ENCODE measurements at regions not wholly inside any gene's neighbourhood (a gene's known extent, or its start where the extent isn't known, plus 50 kb on each side); places are given as distances from the start of the nearest gene placed in this dataset.

DNA sequence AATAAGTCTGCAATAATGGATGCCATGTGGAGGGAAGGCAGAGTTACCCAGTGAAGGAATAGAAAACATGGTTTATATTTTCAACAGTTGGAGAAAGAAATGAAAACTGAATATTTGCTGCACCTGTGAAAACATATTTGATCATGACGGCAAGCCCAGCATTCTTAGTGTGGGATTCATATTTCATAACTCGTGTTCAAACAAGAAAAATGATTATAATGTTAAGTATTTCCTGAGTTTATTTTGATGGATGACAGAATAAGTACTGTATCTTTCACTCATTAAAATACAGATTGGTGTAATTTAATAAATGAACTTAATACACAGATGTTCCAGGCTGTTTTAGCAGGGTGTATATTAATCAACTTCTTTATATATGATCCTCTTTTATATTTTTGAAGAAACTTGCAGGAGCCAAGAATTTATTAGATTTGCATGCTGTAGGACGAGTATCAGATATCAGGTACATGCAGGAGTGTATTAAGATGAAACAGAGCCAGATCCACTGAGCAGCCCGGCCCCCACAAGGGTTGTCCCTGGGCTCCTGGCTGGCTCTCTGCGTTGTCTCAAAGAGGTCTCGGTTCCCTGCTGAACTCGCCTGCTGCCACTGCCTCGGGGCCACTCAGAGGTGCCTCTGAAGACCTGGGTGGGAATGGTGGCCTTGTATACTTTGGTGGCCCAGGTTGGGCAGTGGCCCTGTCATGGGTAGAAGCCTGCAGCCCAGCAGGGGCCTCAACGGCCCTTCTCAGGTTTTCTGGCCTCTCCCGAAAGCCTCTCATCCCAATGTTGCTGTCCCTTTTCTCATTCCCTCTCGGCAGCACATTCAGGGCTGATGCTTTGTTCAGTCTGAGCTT lies 95.0 kb upstream of the LDAH start:
- Histone ChIP-seq H3K9me3 (replicated peaks) (no peaks in the 10 kb centered on the region), H3K4me1 (peaks cover 7% of the 10 kb centered on the region), H3K36me3 (no peaks in the 10 kb centered on the region), H3K27ac (replicated peaks) (no peak overlapping the region), H3K27me3 (ENCODE audit: low read depth) (peaks cover 59% of the 10 kb centered on the region), H3K4me3 (no peak overlapping the region)
- intact Hi-C loops (cut with micrococcal nuclease) = no loop called here
- TF ChIP-seq, protein P1, sequence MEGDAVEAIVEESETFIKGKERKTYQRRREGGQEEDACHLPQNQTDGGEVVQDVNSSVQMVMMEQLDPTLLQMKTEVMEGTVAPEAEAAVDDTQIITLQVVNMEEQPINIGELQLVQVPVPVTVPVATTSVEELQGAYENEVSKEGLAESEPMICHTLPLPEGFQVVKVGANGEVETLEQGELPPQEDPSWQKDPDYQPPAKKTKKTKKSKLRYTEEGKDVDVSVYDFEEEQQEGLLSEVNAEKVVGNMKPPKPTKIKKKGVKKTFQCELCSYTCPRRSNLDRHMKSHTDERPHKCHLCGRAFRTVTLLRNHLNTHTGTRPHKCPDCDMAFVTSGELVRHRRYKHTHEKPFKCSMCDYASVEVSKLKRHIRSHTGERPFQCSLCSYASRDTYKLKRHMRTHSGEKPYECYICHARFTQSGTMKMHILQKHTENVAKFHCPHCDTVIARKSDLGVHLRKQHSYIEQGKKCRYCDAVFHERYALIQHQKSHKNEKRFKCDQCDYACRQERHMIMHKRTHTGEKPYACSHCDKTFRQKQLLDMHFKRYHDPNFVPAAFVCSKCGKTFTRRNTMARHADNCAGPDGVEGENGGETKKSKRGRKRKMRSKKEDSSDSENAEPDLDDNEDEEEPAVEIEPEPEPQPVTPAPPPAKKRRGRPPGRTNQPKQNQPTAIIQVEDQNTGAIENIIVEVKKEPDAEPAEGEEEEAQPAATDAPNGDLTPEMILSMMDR (IDR thresholded peaks at IDR 0.05; ENCODE audit: borderline replicate concordance) = no peak
- DNase-seq = no peak

DNA sequence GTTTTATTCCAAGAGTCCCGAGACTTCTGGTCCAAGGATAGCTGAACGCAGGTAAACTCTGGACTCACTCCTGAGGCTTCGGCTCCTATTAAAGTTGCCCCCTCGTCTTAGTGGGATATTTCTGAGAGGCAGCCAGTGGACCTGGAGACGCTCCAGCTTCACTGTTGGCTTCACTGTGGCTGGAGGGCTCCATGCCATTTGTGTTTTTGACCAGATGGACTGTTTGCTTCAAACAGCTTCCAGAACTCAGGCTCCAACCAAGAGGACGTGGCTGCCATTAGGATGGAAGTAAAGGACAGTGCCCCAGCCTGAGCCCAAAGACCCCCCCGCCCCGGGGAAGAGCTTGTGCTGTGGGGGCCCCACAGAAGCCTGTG lies 94.4 kb upstream of the LDAH start:
- Histone ChIP-seq H3K4me3 (no peak overlapping the region), H3K27ac (replicated peaks) (no peak overlapping the region), H3K36me3 (no peaks in the 10 kb centered on the region), H3K27me3 (ENCODE audit: low read depth) (peaks cover 61% of the 10 kb centered on the region), H3K9me3 (replicated peaks) (no peaks in the 10 kb centered on the region), H3K4me1 (peaks cover 7% of the 10 kb centered on the region)
- intact Hi-C loops (cut with micrococcal nuclease) = no loop called here
- TF ChIP-seq, protein P1 (IDR thresholded peaks at IDR 0.05; ENCODE audit: borderline replicate concordance) = no peak
- DNase-seq = no peak

DNA sequence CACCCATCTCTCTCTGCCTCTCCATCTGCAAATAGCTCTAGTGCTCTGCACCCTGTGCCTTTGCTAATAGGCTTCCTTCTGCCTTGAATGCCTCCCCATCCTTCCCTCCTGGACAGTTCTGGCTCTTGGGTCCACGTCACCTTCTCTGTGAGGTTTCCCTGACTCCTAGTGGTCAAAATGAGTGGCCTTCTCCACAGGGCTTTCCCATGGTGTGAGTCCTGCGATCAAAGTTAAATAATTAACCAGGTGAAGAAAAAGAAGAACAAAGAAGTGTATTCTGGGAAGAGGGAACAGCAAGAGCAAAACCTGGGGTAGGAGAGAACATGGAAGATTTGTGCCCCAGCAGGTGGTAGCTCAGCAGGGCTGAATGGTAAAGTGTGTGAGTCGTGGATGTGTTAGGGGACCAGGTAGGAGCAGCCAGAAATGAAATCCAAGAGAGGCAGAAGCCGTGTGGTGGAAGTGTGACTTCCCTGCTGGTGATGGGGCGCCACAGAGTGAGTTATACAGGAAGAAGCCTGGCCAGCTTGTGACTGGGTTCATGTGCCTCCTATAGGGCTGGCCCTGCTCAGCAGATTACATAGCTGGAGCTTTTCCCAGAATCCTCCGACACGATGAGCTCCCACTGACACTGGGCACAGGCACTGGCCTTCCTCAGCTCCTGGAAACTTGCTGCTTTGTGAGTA lies 93.8 kb upstream of the LDAH start:
- Histone ChIP-seq H3K4me1 (peaks cover 7% of the 10 kb centered on the region), H3K4me3 (no peak overlapping the region), H3K27ac (replicated peaks) (no peak overlapping the region), H3K36me3 (no peaks in the 10 kb centered on the region), H3K27me3 (ENCODE audit: low read depth) (peaks cover 66% of the 10 kb centered on the region), H3K9me3 (replicated peaks) (no peaks in the 10 kb centered on the region)
- TF ChIP-seq, protein P1 (IDR thresholded peaks at IDR 0.05; ENCODE audit: borderline replicate concordance) = peak; percentile 39
- intact Hi-C loops (cut with micrococcal nuclease) = no loop called here
- DNase-seq = no peak

DNA sequence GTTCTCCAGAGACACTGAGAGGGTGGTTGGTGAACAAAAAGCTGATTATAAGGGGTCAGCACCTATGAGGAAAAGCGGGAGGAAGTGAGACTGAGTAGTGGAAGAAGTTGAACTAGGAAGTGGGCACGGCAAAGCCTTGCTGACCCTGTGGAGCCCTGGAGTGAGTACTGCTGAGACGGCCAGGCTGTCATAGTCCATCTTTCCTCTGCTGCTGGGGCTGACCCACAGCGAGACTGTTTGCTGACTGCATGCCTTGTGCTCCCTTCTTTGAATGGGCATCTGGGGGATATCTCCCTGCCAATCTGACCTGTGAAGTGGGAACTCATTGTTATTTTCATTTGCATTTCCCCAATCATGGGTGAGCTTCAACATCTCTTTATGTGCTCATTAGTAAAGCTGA lies 92.4 kb upstream of the LDAH start:
- Histone ChIP-seq H3K4me3 (no peak overlapping the region), H3K27me3 (ENCODE audit: low read depth) (peaks cover 68% of the 10 kb centered on the region), H3K36me3 (no peaks in the 10 kb centered on the region), H3K9me3 (replicated peaks) (no peaks in the 10 kb centered on the region), H3K27ac (replicated peaks) (no peak overlapping the region), H3K4me1 (peaks cover 7% of the 10 kb centered on the region)
- intact Hi-C loops (cut with micrococcal nuclease) = no loop called here
- DNase-seq = no peak
- TF ChIP-seq, protein P1 (IDR thresholded peaks at IDR 0.05; ENCODE audit: borderline replicate concordance) = no peak

DNA sequence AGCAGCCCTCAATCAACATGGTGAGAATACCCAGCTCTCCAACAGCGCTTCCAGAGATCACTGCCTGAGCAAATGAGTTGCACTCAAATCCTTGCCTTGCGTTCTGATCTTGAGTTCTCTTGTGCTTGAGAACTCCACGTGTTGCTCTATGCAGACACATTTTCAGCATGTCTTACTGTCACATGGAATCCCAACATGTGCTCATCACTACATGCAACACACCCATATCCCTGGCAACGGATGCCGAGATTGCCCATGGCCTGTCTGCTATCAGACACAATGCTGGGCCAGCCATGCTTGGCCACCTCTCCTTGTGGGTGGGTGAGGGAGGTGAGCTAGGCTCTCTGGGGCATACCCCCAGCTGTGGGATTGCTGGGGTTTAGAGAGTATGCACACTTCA lies 91.9 kb upstream of the LDAH start:
- H3K9me3 ChIP-seq (replicated peaks) = no peaks in the 10 kb centered on the region
- TF ChIP-seq, protein P1 (IDR thresholded peaks at IDR 0.05; ENCODE audit: borderline replicate concordance) = no peak
- no peak for DNase-seq
- intact Hi-C loops (cut with micrococcal nuclease) = no loop called here
- no peaks in the 10 kb centered on the region for H3K36me3 ChIP-seq
- H3K4me1 ChIP-seq = peaks cover 7% of the 10 kb centered on the region
- peaks cover 65% of the 10 kb centered on the region for H3K27me3 ChIP-seq (ENCODE audit: low read depth)
- no peak overlapping the region for H3K4me3 ChIP-seq
- no peak overlapping the region for H3K27ac ChIP-seq (replicated peaks)

Data from left ventricle myocardium inferior (tissue), 1 donor.